Stimulated activated CD4-positive, alpha-beta T cell treated with anti-CD3 and anti-CD28 coated beads, Interleukin-4, amount 100 ng/mL, for 48 hours (primary cell): ENCODE measurements at regions not wholly inside any gene's neighbourhood (a gene's known extent, or its start where the extent isn't known, plus 50 kb on each side); places are given as distances from the start of the nearest gene placed in this dataset.
"Not testable (repeated sequence)": the region's sequence is repeated elsewhere in the genome, so short reads cannot be mapped to it uniquely, and the experiment has no call there.

Experiments used
- DNase-seq, 2 donors: peaks; one replicate each; pipeline ENCODE4 v3.0.0-alpha.2; 2020; ENCODE audit warnings: low read depth in 2 of 2

- no peak for DNase-seq
Observed at GRCh38 chr7:142500366-142500765, 242.5 kb upstream of the PRSS58 start.

- DNase-seq: no peak
Observed at GRCh38 chr7:142499635-142500034, 241.8 kb upstream of the PRSS58 start.

DNA sequence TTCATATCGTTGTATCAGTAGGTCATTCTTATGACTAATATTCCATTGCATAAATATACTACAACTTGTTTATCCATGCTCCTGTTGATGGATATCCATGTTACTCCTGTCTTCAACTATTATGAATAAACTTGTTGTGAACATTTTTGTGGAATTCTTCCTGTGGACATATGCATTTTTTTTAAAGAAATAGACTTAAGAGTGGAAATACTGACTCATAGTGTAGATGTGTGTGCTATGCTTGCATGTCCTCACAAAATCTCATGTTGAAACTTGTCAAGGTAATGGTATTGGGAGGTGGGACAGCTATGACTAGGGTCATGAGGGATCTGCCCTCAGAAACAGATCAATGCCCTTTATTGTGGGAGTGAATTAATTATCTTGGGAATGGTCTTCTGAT is 240.5 kb upstream of the PRSS58 start:
- no peak for DNase-seq

- DNase-seq: no peak
Observed at GRCh38 chr7:142496545-142496991, 238.7 kb upstream of the PRSS58 start.

DNA sequence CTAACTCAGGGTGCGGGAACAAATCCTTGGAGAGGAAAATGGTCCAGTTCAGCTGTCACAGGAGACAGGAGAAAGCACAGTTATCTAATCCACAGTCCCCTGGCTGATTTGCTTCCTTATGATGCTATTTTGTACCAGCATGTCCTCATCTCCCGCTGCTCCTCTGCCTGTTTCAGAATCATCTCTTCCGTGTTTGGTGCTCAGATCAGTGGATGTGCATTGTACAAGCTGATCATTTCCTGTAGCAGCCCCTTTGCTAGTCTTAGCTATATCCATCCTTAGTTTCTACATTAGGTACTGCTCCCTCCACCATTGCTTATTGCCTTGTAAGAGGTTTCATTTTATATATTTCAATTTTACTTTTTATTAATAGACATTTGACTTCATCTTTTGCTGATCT is 238.0 kb upstream of the PRSS58 start:
- DNase-seq: not testable (repeated sequence)

DNA sequence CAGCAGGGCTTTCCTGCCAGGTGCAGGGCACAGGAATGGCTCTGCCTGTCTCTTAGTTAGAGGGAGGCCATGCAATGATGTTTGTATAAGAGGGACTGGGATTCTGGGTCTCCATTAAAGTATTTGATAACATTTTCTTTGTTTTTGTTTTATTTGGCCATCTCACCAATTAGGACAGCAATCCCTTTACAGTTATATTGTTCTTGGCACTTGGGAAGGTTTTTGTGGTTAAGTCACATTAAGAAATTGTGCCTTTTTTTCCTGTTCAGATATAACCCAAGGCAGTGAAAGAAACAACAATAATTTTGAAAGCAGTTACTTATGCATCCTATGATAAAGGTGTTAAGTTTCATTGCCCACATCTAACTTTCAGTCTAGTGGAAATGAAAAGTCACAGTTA is 237.4 kb upstream of the PRSS58 start:
- not testable (repeated sequence) for DNase-seq

GRCh38 chr7:142494021-142494420 is 236.2 kb upstream of the PRSS58 start:
- DNase-seq: no peak

GRCh38 chr7:142488842-142489241 is 231.0 kb upstream of the PRSS58 start:
- no peak for DNase-seq

GRCh38 chr7:142488036-142488633 is 230.3 kb upstream of the PRSS58 start:
- no peak for DNase-seq

- not testable (repeated sequence) for DNase-seq
Observed at GRCh38 chr7:142487565-142487964, 229.7 kb upstream of the PRSS58 start.

DNA sequence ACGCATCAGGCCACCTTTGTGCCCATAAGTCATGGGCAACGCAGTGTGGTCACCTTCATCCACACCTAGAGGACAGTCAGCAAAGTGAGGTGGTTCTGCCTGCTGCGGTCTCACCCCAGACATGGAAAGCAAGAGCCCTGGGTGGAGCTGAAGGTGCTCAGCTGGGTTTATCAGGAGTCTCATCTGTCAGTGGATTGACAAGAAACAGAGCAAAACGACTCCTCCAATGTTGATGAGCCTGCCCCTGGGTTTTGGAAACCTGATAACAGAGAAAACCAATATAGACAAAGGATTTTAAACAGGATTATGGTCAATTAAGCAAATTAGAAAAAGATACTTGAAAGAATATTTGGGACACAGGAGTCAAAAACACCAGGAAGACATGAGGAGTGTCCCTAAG is 229.3 kb upstream of the PRSS58 start:
- no peak for DNase-seq

GRCh38 chr7:142485617-142486226 is 227.9 kb upstream of the PRSS58 start:
- peak in 1 of 2 donors; percentile 25 for DNase-seq

GRCh38 chr7:142483659-142484317 is 225.9 kb upstream of the PRSS58 start:
- DNase-seq: no peak

GRCh38 chr7:142482891-142483658 is 225.2 kb upstream of the PRSS58 start:
- peak; percentile 37 to 52 for DNase-seq

GRCh38 chr7:142481548-142481947 is 223.7 kb upstream of the PRSS58 start:
- DNase-seq: no peak

GRCh38 chr7:142478479-142479220 is 220.8 kb upstream of the PRSS58 start:
- no peak for DNase-seq

DNA sequence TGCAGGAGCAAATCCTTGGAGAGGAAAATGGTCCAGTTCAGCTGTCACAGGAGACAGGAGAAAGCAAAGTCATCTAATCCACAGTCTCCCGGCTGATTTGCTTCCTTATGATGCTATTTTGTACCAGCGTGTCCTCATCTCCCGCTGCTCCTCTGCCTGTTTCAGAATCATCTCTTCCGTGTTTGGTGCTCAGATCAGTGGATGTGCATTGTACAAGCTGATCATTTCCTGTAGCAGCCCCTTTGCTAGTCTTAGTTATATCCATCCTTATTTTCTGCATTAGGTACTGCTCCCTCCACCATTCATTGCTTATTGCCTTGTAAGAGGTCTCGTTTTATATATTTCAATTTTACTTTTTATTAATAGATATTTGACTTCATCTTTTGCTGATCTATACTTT is 219.9 kb upstream of the PRSS58 start:
- DNase-seq: not testable (repeated sequence)

- DNase-seq: no peak
Observed at GRCh38 chr7:142477079-142477651, 219.3 kb upstream of the PRSS58 start.

GRCh38 chr7:142476077-142476476 is 218.2 kb upstream of the PRSS58 start:
- DNase-seq: no peak

DNA sequence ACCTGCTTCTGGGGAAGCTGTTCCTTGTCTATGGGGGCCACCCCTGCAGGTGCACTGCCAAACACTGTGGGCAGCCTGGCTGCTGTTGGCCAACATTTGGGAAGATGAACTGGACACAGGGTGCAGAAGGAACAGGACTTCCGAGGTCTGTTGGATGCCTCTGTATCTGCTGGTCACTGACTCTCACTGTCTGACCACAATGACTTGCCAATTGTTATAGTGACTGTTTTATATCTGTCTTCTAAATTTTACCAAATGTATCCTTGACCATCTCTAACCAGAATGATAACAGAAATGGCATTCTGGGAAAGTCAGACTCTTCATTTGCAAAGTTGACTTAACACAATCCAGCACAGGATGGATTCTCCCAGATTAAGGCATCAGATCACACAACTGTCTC is 214.0 kb upstream of the PRSS58 start:
- no peak for DNase-seq

DNA sequence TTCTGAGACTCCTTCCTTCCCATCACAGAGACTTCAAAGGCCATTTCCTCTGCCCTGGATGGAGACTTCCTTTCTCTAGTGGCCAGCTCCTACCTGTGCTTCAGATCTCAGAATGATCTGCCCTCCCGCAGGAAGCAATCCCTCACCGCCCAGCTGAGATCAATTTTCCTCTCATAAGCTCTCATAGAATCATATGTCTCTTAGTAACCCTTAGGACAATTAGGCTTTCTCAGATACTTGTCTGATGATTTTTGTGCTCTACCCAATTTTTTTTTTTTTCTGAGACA is 212.6 kb upstream of the PRSS58 start:
- DNase-seq: no peak
